SIG-M5 treated with dmso at 0.1 percent for 504 hours (cell line): ENCODE measurements at regions not wholly inside any gene's neighbourhood (a gene's known extent, or its start where the extent isn't known, plus 50 kb on each side); places are given as distances from the start of the nearest gene placed in this dataset.
"Not testable (repeated sequence)": the region's sequence is repeated elsewhere in the genome, so short reads cannot be mapped to it uniquely, and the experiment has no call there.

Source experiments
- DNase-seq: peaks from one replicate; lab custom pipeline; 2025; ENCODE audit not compliant: unreplicated experiment; lab: John Stamatoyannopoulos, UW

GRCh38 chr10:81096558-81096957 lies 558.9 kb downstream of the SH2D4B start:
- DNase-seq: no peak

GRCh38 chr10:81101062-81101461 lies 563.4 kb downstream of the SH2D4B start:
- DNase-seq: no peak

GRCh38 chr10:81104494-81104893 lies 566.8 kb downstream of the SH2D4B start:
- no peak for DNase-seq

GRCh38 chr10:81108516-81109199 lies 571.0 kb downstream of the SH2D4B start:
- DNase-seq: peak; percentile 53

- DNase-seq: no peak
These were observed 571.6 kb downstream of the SH2D4B start for GRCh38 chr10:81109200-81109752.

GRCh38 chr10:81116201-81116600 lies 578.5 kb downstream of the SH2D4B start:
- DNase-seq: peak; percentile 5

- peak; percentile 3 for DNase-seq
These were observed 579.3 kb downstream of the SH2D4B start for GRCh38 chr10:81116990-81117389.

GRCh38 chr10:81127931-81128330 lies 590.2 kb downstream of the SH2D4B start:
- no peak for DNase-seq

GRCh38 chr10:81130014-81130413 lies 592.3 kb downstream of the SH2D4B start:
- DNase-seq: no peak

GRCh38 chr10:81135851-81136250 lies 598.1 kb downstream of the SH2D4B start:
- DNase-seq: no peak

- no peak for DNase-seq
These were observed 598.6 kb downstream of the SH2D4B start for GRCh38 chr10:81136261-81136660.

GRCh38 chr10:81145975-81146374 lies 608.3 kb downstream of the SH2D4B start:
- DNase-seq: no peak

GRCh38 chr10:81146436-81146835 lies 608.7 kb downstream of the SH2D4B start:
- no peak for DNase-seq

GRCh38 chr10:81152656-81153055 lies 615.0 kb downstream of the SH2D4B start:
- no peak for DNase-seq

- no peak for DNase-seq
These were observed 620.0 kb downstream of the SH2D4B start for GRCh38 chr10:81157681-81158080.

GRCh38 chr10:81177651-81178244 lies 640.0 kb downstream of the SH2D4B start:
- peak; percentile 1 for DNase-seq

GRCh38 chr10:81179324-81179723 lies 641.6 kb downstream of the SH2D4B start:
- DNase-seq: no peak

GRCh38 chr10:81179805-81180452 lies 642.2 kb downstream of the SH2D4B start:
- peak; percentile 19 for DNase-seq

- no peak for DNase-seq
These were observed 644.6 kb downstream of the SH2D4B start for GRCh38 chr10:81182296-81182695.

- DNase-seq: no peak
These were observed 654.6 kb downstream of the SH2D4B start for GRCh38 chr10:81192221-81192788.

GRCh38 chr10:81200801-81201200 lies 663.1 kb downstream of the SH2D4B start:
- no peak for DNase-seq

GRCh38 chr10:81207359-81207758 lies 667.6 kb upstream of the NRG3 start:
- DNase-seq: not testable (repeated sequence)
